ENCODE measurements at regions not wholly inside any gene's neighbourhood (a gene's known extent, or its start where the extent isn't known, plus 50 kb on each side); places are given as distances from the start of the nearest gene placed in this dataset.

DNA sequence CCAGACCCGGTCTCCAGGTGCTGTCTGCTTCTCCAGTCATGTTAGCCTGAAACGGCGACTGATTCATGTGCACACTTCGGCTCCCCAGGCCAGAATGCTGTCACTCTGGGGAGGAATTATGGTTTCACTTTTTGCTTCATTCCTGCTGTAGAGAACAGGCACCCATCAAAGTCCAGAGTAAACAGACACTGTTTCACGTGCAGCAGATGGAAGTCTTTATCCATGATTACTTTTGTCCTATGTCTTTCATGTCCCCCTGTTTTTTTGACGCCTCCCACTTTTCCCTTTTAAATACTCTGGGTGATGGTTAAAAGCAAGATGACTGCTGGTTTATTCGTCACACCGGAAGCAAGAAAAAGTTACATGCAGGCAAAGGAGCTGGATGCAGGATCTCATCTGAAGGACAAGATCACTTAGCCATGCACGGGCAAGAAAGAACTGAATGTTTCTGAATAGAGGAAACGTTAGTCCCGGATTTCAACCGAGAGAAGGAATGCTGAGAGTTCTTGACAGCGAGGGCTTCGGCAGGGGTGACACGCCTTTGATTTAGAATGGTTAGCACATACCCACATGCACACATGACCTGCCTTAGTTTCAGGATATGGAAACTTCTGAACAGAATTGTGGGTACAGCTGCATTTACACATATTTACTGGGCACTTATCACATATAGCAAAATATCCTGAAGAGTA, 250.0 kb upstream of the KLF6 start:
- DNase-seq: no peak

DNA sequence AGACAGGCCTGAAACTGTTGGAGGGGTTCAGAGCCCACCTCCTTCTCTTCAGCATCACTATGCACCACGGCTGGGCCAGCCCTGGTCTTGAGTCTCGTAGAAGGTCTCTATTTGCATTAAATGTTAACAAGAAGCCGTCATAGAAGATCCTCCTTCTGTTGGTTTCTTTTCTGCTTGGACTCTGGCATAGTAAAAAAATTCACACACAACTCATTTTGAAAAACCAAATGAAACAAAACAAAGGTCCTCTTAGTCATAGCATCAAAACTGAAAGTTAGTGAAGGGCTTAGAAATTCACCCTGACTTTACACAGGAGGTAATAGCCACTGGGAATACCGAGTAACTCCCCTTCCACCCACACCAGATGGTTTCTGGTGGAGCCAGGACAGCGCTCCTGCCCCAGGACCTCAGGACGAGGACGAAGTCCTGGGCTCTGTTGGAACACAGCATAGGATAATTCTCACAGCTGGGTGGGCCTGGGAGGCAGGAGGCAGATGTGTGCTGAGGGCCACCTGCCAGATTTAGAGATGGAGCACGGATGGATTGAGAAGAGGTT, 248.4 kb upstream of the KLF6 start:
- DNase-seq: no peak

DNA sequence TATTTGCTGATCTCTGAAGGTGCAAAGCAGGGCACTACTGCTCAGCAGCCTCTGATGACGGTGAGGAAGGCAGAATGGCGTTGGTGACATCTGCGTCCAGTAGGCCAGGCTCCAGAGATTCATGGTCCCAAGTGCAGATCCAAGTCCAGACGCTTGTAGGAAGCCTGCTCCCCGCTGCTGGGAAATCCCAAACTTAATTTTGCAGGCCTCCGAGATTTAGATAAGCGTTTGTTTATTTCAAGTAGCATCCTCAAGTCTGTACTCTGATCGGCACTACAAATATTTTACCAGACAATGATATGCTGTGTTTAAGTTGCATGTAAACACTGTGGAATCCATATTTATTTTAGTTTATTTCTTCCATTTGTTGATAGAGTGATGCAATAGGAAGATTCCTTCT, 244.9 kb upstream of the KLF6 start:
- DNase-seq: no peak

GRCh38 chr10:4028854-4029583, 244.0 kb upstream of the KLF6 start:
- no peak for DNase-seq

DNA sequence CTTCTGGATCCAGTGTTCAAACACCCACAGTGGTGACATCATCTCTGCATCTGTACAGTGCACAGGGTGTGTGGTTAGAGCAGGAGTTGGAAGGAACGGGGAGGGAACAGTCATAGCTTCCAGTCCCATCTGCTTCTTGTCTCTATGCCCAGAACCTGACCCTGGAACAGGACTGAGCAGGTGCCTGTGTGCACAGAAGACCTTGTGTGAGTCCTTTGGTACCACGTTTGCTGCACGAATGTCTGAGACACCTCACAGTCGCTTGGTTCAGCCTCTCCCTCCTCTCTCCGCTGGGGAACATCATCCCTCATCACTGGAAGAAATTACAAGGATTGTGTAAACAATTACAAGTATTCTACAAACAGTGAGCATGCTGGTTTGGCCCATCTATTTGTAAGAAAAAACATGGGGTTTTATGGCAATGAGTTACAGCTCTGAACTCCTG, 243.0 kb upstream of the KLF6 start:
- DNase-seq: no peak

GRCh38 chr10:4025339-4025738, 240.3 kb upstream of the KLF6 start:
- DNase-seq: no peak

DNA sequence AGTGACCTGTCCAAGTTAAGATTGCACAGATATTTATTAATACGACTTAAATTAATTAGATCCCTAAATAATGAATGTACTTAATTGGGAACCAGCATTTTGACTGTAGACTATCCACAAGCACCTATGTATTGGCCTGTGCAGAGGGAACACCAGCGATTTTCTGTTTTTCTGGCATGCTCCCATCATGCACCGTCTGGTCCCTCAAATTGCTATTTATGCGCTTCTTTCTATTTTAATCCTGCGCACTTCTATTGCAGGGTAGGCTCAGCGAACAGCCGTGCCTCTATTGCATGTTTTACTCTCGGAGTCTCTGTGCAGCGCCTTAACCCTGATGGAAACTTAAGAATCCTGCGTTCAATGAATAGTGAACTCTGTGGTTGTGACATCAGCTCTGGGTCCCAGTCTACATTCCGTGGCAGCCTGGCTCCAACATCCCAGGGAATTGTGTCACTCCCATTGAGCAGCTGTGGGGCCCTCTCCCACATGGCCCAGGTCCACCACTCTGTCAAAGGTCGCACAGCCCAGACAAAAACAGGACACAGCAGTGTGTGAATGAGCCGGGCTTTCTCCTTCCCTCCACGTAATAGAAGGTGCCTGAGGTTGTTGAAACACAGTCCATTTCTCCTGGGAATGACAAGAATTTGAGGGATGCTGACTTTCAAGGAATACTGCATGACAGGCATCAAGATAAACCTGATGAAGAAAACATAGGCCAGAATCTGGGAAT, 239.7 kb upstream of the KLF6 start:
- no peak for DNase-seq

GRCh38 chr10:4024027-4024426, 239.0 kb upstream of the KLF6 start:
- DNase-seq: no peak

DNA sequence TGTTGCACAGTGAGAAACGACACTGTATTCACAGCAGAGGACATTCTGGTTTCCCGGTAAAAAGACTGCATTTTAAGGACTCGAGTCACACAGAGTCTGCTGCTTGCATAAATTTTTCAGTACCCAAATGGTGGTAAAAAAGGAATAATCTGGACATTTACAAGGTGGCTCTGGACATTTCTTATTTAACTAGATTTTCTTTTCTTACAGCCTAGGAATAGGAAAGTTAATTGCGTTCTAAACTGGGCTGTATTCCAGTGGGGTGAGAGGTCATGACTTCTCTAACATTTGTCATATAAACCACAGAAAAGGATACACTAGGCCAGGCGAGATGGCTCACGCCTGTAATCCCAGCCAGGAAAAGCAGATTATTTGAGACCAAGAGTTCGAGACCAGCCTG, 237.5 kb upstream of the KLF6 start:
- no peak for DNase-seq

DNA sequence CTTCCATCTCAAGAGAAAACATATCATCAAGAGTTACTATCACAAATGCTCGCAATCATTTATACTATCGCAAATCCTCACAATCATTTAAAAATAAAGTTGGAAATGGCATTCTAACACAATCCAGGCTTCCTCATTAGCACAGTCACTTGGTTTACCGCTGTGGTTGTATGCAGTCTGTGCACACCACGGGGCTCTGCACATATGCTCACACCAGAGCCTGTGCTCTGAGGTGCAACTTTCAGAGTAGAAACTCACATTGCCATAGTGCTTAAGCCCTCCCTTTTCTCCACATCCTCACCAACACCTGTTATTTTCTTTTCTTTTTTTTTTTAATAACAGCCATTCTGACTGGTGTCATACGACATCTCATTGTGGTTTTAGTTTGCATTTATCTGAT, 235.6 kb upstream of the KLF6 start:
- no peak for DNase-seq

DNA sequence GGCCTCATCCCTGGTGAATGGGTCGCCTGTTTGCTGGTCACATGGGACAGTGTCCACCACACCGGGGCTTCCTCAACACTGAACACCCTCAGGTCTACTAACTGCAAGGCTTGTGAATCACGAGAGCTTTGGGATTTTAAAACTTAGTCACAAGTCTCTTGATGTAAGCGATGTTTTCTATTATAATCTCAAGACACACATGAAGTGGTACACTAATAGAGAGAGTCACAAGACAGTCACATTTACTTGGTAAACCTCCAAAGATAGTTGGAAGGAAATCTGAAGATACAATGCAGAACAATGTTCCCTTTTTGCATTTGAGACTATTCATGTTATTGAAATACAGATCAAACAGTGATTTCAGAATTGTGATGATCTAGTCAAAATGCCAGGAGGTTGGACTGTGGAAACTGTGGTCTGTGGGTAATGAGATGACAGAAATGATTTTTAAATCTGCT, 233.1 kb upstream of the KLF6 start:
- no peak for DNase-seq

DNA sequence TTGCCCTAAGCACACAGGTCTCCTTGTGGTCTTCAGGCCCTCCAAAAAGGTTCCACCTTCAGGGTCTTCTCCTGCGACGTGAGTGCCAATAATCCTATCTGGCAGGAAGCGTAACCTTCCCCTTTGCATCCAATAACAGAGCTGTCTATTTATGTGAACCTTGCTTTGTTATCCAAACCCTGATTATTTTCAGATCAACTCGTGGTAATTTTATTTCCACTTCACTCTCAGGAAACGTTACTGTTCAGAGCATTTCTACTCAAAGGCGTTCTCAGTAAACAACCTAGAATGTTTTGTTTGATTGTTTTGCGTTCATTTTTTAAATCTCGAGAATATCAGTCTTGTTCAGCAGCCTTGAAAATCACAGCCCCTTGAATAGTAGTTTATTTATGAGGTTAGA, 232.3 kb upstream of the KLF6 start:
- DNase-seq: no peak

- no peak for DNase-seq
Observed at GRCh38 chr10:4016214-4016740, 231.3 kb upstream of the KLF6 start.

- DNase-seq: no peak
Observed at GRCh38 chr10:4013651-4014121, 228.7 kb upstream of the KLF6 start.

- no peak for DNase-seq
Observed at GRCh38 chr10:4012848-4013247, 227.8 kb upstream of the KLF6 start.

GRCh38 chr10:4011136-4011812, 226.3 kb upstream of the KLF6 start:
- no peak for DNase-seq

GRCh38 chr10:4008676-4009382, 223.8 kb upstream of the KLF6 start:
- no peak for DNase-seq

DNA sequence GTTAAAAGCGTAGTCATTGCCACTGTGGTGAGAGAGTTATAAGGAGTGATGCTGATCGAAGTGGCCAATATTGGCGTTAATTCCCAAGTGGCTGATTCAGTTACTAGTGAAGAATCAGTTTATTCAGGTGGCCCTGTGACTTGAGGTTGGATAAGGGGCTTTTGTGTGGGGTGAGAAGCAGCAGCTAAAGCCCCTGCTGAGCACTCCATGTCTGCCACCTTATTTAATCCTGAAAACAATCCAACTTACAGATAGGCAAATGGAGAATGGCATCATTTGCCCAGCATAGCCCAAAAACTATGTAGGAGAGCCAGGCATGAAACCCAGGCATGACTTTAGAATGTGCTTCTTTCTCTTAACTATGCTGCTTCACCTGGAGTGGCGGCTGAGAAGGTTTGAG, 222.8 kb upstream of the KLF6 start:
- no peak for DNase-seq

- DNase-seq: no peak
Observed at GRCh38 chr10:4006858-4007257, 221.8 kb upstream of the KLF6 start.

- DNase-seq: no peak
Observed at GRCh38 chr10:4006051-4006450, 221.0 kb upstream of the KLF6 start.

- DNase-seq: no peak
Observed at GRCh38 chr10:4004990-4005389, 220.0 kb upstream of the KLF6 start.

- DNase-seq: no peak
Observed at GRCh38 chr10:4004144-4004543, 219.1 kb upstream of the KLF6 start.
